Thyroid gland (tissue), 4 donors: ENCODE measurements at regions not wholly inside any gene's neighbourhood (a gene's known extent, or its start where the extent isn't known, plus 50 kb on each side); places are given as distances from the start of the nearest gene placed in this dataset.

Experiments used
- POLR2A ChIP-seq, 2 donors: fragments of 450-650 bp; IDR thresholded peaks; one replicate each; pipeline ENCODE4 v1.6.1; 2017; ENCODE audit warnings: antibody characterized with exemption in 2 of 2, mild to moderate bottlenecking in 2 of 2, moderate library complexity in 1 of 2
- TF ChIP-seq, protein P1 (sequence below), 6 experiments: fragments of 200-600 bp in 3 of 6; fragments of 450-650 bp in 3 of 6; sonication (generic) in 3 of 6; IDR thresholded peaks; one replicate each; pipeline ENCODE4 v1.5.1; 2016 to 2019; ENCODE audit warnings: antibody characterized with exemption in 6 of 6, mild to moderate bottlenecking in 2 of 6, inconsistent platforms in 1 of 6, moderate library complexity in 1 of 6

DNA sequence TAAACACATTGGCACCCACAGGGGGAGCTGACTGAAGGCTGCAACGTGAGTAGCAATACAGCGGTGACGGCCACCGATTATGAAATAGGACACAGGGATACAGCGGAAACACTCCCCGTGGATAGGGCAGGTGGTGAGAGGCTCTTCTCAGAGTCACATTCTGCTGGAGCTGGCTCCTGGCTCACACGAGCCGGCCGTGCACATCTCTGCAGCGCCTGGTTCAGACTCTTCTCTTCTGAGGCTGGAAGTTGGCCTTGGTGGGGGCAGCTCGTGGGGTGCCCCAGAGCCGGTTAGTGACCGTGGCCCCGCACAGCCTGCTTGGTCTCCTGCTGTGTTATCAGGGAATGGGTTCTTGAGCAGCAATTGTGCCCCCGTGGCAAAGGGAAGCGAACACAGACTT is 61.3 kb upstream of the EN2 start:
- TF ChIP-seq, protein P1, sequence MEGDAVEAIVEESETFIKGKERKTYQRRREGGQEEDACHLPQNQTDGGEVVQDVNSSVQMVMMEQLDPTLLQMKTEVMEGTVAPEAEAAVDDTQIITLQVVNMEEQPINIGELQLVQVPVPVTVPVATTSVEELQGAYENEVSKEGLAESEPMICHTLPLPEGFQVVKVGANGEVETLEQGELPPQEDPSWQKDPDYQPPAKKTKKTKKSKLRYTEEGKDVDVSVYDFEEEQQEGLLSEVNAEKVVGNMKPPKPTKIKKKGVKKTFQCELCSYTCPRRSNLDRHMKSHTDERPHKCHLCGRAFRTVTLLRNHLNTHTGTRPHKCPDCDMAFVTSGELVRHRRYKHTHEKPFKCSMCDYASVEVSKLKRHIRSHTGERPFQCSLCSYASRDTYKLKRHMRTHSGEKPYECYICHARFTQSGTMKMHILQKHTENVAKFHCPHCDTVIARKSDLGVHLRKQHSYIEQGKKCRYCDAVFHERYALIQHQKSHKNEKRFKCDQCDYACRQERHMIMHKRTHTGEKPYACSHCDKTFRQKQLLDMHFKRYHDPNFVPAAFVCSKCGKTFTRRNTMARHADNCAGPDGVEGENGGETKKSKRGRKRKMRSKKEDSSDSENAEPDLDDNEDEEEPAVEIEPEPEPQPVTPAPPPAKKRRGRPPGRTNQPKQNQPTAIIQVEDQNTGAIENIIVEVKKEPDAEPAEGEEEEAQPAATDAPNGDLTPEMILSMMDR (IDR thresholded peaks at IDR 0.05) = no peak
- no peak for TF ChIP-seq POLR2A (IDR thresholded peaks at IDR 0.05)
